BLaER1 treated with 17β-estradiol and CSF1 and Interleukin-3, amounts not matched to agents 10 nM and 100 nM (cell line): ENCODE measurements at regions not wholly inside any gene's neighbourhood (a gene's known extent, or its start where the extent isn't known, plus 50 kb on each side); places are given as distances from the start of the nearest gene placed in this dataset.
A peak's percentile ranks its signal among the peaks of the same experiment; 100 is the strongest.

ENCODE experiments used
- H3K27ac ChIP-seq, 11 experiments: shearing (Covaris generic); formaldehyde crosslinking; 2 replicates each; pipeline ENCODE4 v1.8.1; 2022
- H3K27me3 ChIP-seq, 11 experiments: shearing (Covaris generic); formaldehyde crosslinking; 2 replicates each; pipeline ENCODE4 v1.8.1; 2022
- H3K36me3 ChIP-seq, 11 experiments: shearing (Covaris generic); formaldehyde crosslinking; 2 replicates each; pipeline ENCODE4 v1.8.1; 2022
- H3K4me1 ChIP-seq, 10 experiments: shearing (Covaris generic); formaldehyde crosslinking; 2 replicates each; pipeline ENCODE4 v1.8.1; 2022
- H3K4me2 ChIP-seq, 11 experiments: shearing (Covaris generic); formaldehyde crosslinking; 2 replicates each; pipeline ENCODE4 v1.8.1; 2022
- H3K4me3 ChIP-seq, 10 experiments: shearing (Covaris generic); formaldehyde crosslinking; 2 replicates each; pipeline ENCODE4 v1.8.1; 2022
- H3K9ac ChIP-seq, 11 experiments: shearing (Covaris generic); formaldehyde crosslinking; 2 replicates each; pipeline ENCODE4 v1.8.1; 2022
- H3K9me3 ChIP-seq, 11 experiments: shearing (Covaris generic); formaldehyde crosslinking; replicated peaks in 1 of 11; 2 replicates each; pipeline ENCODE4 v1.8.1; 2022
- H4K20me1 ChIP-seq, 11 experiments: shearing (Covaris generic); formaldehyde crosslinking; 2 replicates each; pipeline ENCODE4 v1.8.1; 2022
- Cebpa-rat ChIP-seq, 11 experiments: shearing (Covaris generic); IDR thresholded peaks; 2 replicates each; pipeline ENCODE4 v1.8.1; 2022

GRCh38 chr10:4385231-4385870 is 440.7 kb upstream of the AKR1E2 start:
- no peak overlapping the region for H3K4me2 ChIP-seq
- H3K9ac ChIP-seq, result no peak overlapping the region
- H3K4me1 ChIP-seq, result no peaks in the 10 kb centered on the region
- H3K27ac ChIP-seq, result no peak overlapping the region
- TF ChIP-seq Cebpa-rat (IDR thresholded peaks at IDR 0.05), result no peak
- H4K20me1 ChIP-seq, result no peaks in the 10 kb centered on the region
- H3K9me3 ChIP-seq, result no peaks in the 10 kb centered on the region
- no peaks in the 10 kb centered on the region; a peak in 1 of 22 replicates for H3K27me3 ChIP-seq
- H3K36me3 ChIP-seq, result no peaks in the 10 kb centered on the region
- H3K4me3 ChIP-seq, result no peak overlapping the region

- no peak overlapping the region for H3K4me2 ChIP-seq
- H3K36me3 ChIP-seq, result no peaks in the 10 kb centered on the region
- H3K4me1 ChIP-seq, result no peaks in the 10 kb centered on the region
- H3K9me3 ChIP-seq, result no peaks in the 10 kb centered on the region
- H3K4me3 ChIP-seq, result no peak overlapping the region
- TF ChIP-seq Cebpa-rat (IDR thresholded peaks at IDR 0.05), result no peak
- H3K27ac ChIP-seq, result no peak overlapping the region
- H3K9ac ChIP-seq, result no peak overlapping the region
- no peaks in the 10 kb centered on the region for H4K20me1 ChIP-seq
- no peaks in the 10 kb centered on the region; a peak in 1 of 22 replicates for H3K27me3 ChIP-seq
Observed at GRCh38 chr10:4384245-4384644, 441.8 kb upstream of the AKR1E2 start.

GRCh38 chr10:4383651-4384098 is 442.3 kb upstream of the AKR1E2 start:
- TF ChIP-seq Cebpa-rat (IDR thresholded peaks at IDR 0.05), result no peak

GRCh38 chr10:4382811-4383210 is 443.2 kb upstream of the AKR1E2 start:
- Histone ChIP-seq H4K20me1 (no peaks in the 10 kb centered on the region), H3K36me3 (no peaks in the 10 kb centered on the region), H3K4me3 (no peak overlapping the region), H3K4me2 (no peak overlapping the region), H3K27me3 (no peaks in the 10 kb centered on the region; a peak in 1 of 22 replicates), H3K9me3 (no peaks in the 10 kb centered on the region), H3K27ac (no peak overlapping the region), H3K4me1 (no peaks in the 10 kb centered on the region), H3K9ac (no peak overlapping the region)
- TF ChIP-seq Cebpa-rat (IDR thresholded peaks at IDR 0.05), result no peak

More at GRCh38 chr10:4383651-4384098, 442.3 kb upstream of the AKR1E2 start:
- H3K27ac ChIP-seq, result no peak overlapping the region
- no peaks in the 10 kb centered on the region for H3K9me3 ChIP-seq
- H4K20me1 ChIP-seq, result no peaks in the 10 kb centered on the region
- H3K4me2 ChIP-seq, result no peak overlapping the region
- no peaks in the 10 kb centered on the region for H3K4me1 ChIP-seq
- H3K27me3 ChIP-seq, result no peaks in the 10 kb centered on the region; a peak in 1 of 22 replicates
- no peaks in the 10 kb centered on the region for H3K36me3 ChIP-seq
- no peak overlapping the region for H3K4me3 ChIP-seq
- H3K9ac ChIP-seq, result no peak overlapping the region

- H3K4me1 ChIP-seq, result peaks cover 0 to 30% (median 5%) of the 10 kb centered on the region in 10 experiments; a peak in 10 of 20 replicates
- no peaks in the 10 kb centered on the region for H4K20me1 ChIP-seq
- H3K4me2 ChIP-seq, result peak overlapping the region in 2 of 11 experiments; percentile 21 to 23; a peak in 1 of 22 replicates
- no peak overlapping the region for H3K9ac ChIP-seq
- H3K27me3 ChIP-seq, result no peaks in the 10 kb centered on the region
- H3K9me3 ChIP-seq, result no peaks in the 10 kb centered on the region
- no peaks in the 10 kb centered on the region for H3K36me3 ChIP-seq
- no peak overlapping the region for H3K27ac ChIP-seq
- H3K4me3 ChIP-seq, result no peak overlapping the region
- no peak for TF ChIP-seq Cebpa-rat (IDR thresholded peaks at IDR 0.05)
Observed at GRCh38 chr10:4373612-4374011, 452.4 kb upstream of the AKR1E2 start.

- no peak overlapping the region for H3K27ac ChIP-seq
- no peaks in the 10 kb centered on the region for H3K36me3 ChIP-seq
- no peak for TF ChIP-seq Cebpa-rat (IDR thresholded peaks at IDR 0.05)
- no peak overlapping the region for H3K9ac ChIP-seq
- peaks cover 0 to 30% (median 5%) of the 10 kb centered on the region in 10 experiments; a peak in 10 of 20 replicates for H3K4me1 ChIP-seq
- H3K27me3 ChIP-seq, result no peaks in the 10 kb centered on the region
- peak overlapping the region in 2 of 11 experiments; percentile 23 to 44; a peak in 3 of 22 replicates for H3K4me2 ChIP-seq
- no peak overlapping the region for H3K4me3 ChIP-seq
- no peaks in the 10 kb centered on the region for H3K9me3 ChIP-seq
- H4K20me1 ChIP-seq, result no peaks in the 10 kb centered on the region
Observed at GRCh38 chr10:4373098-4373497, 452.9 kb upstream of the AKR1E2 start.

- H3K36me3 ChIP-seq, result no peaks in the 10 kb centered on the region
- H3K27me3 ChIP-seq, result no peaks in the 10 kb centered on the region
- no peak overlapping the region for H3K9ac ChIP-seq
- H3K4me3 ChIP-seq, result no peak overlapping the region
- H4K20me1 ChIP-seq, result no peaks in the 10 kb centered on the region
- no peak overlapping the region for H3K27ac ChIP-seq
- no peaks in the 10 kb centered on the region for H3K9me3 ChIP-seq
- TF ChIP-seq Cebpa-rat (IDR thresholded peaks at IDR 0.05), result no peak
- H3K4me2 ChIP-seq, result peak overlapping the region in 2 of 11 experiments; percentile 40 to 44; a peak in 5 of 22 replicates
- H3K4me1 ChIP-seq, result peaks cover 0 to 30% (median 5%) of the 10 kb centered on the region in 10 experiments; a peak in 10 of 20 replicates
Observed at GRCh38 chr10:4372601-4373000, 453.4 kb upstream of the AKR1E2 start.

GRCh38 chr10:4371691-4372295 is 454.2 kb upstream of the AKR1E2 start:
- H3K9ac ChIP-seq, result no peak overlapping the region
- TF ChIP-seq Cebpa-rat (IDR thresholded peaks at IDR 0.05), result no peak
- no peak overlapping the region for H3K27ac ChIP-seq
- H3K4me3 ChIP-seq, result no peak overlapping the region
- peaks cover 0 to 30% (median 5%) of the 10 kb centered on the region in 10 experiments; a peak in 10 of 20 replicates for H3K4me1 ChIP-seq
- H4K20me1 ChIP-seq, result no peaks in the 10 kb centered on the region
- H3K9me3 ChIP-seq, result no peaks in the 10 kb centered on the region
- peak overlapping the region in 1 of 11 experiments; percentile 4; a peak in 1 of 22 replicates for H3K4me2 ChIP-seq
- H3K36me3 ChIP-seq, result no peaks in the 10 kb centered on the region
- no peaks in the 10 kb centered on the region for H3K27me3 ChIP-seq

GRCh38 chr10:4370376-4370775 is 455.6 kb upstream of the AKR1E2 start:
- Histone ChIP-seq H4K20me1 (no peaks in the 10 kb centered on the region), H3K9ac (no peak overlapping the region)
- TF ChIP-seq Cebpa-rat (IDR thresholded peaks at IDR 0.05), result no peak

More at GRCh38 chr10:4370376-4370775, 455.6 kb upstream of the AKR1E2 start:
- H3K36me3 ChIP-seq, result no peaks in the 10 kb centered on the region
- H3K27me3 ChIP-seq, result no peaks in the 10 kb centered on the region
- peak overlapping the region in 3 of 11 experiments; percentile 21 to 73 (median 54); a peak in 4 of 22 replicates for H3K4me2 ChIP-seq
- H3K27ac ChIP-seq, result peak overlapping the region in 2 of 11 experiments; percentile 17 to 43; a peak in 4 of 22 replicates
- H3K9me3 ChIP-seq, result no peaks in the 10 kb centered on the region
- no peak overlapping the region for H3K4me3 ChIP-seq
- peaks cover 0 to 30% (median 5%) of the 10 kb centered on the region in 10 experiments; a peak in 10 of 20 replicates for H3K4me1 ChIP-seq
